NOMO-1 treated with DMSO at 0.1 percent for 48 hours (cell line): ENCODE measurements at regions not wholly inside any gene's neighbourhood (a gene's known extent, or its start where the extent isn't known, plus 50 kb on each side); places are given as distances from the start of the nearest gene placed in this dataset.
A peak's percentile ranks its signal among the peaks of the same experiment; 100 is the strongest.
"Not testable (repeated sequence)": the region's sequence is repeated elsewhere in the genome, so short reads cannot be mapped to it uniquely, and the experiment has no call there.

ENCODE experiments used
- DNase-seq: peaks from one replicate; lab custom pipeline; 2025; ENCODE audit not compliant: unreplicated experiment; lab: John Stamatoyannopoulos, UW

GRCh38 chr1:184821658-184822057 is 67.0 kb upstream of the EDEM3 start:
- DNase-seq, result no peak

- no peak for DNase-seq
These were observed 66.3 kb upstream of the EDEM3 start for GRCh38 chr1:184820956-184821355.

GRCh38 chr1:184820218-184820750 is 65.6 kb upstream of the EDEM3 start:
- no peak for DNase-seq

- no peak for DNase-seq
These were observed 64.0 kb upstream of the EDEM3 start for GRCh38 chr1:184818646-184819045.

- DNase-seq, result not testable (repeated sequence)
These were observed 62.3 kb upstream of the EDEM3 start for GRCh38 chr1:184817003-184817402.

GRCh38 chr1:184813528-184814089 is 59.0 kb upstream of the EDEM3 start:
- DNase-seq, result no peak

GRCh38 chr1:184811439-184812111 is 56.9 kb upstream of the EDEM3 start:
- DNase-seq, result no peak

GRCh38 chr1:184810735-184811343 is 56.2 kb upstream of the EDEM3 start:
- no peak for DNase-seq

GRCh38 chr1:184806296-184806721 is 51.7 kb upstream of the EDEM3 start:
- DNase-seq, result peak; percentile 95

GRCh38 chr1:184805667-184806295 is 51.1 kb upstream of the EDEM3 start:
- DNase-seq, result peak; percentile 85
